Omental fat pad (tissue), 3 donors: ENCODE measurements at regions not wholly inside any gene's neighbourhood (a gene's known extent, or its start where the extent isn't known, plus 50 kb on each side); places are given as distances from the start of the nearest gene placed in this dataset.

Experiments used
- ATAC-seq: fragments of 150-250 bp; one replicate; pipeline ENCODE4 v1.9.1; 2016; ENCODE audit warnings: mild to moderate bottlenecking, moderate library complexity; ENCODE audit not compliant: low FRiP score
- DNase-seq: peaks from one replicate; pipeline ENCODE4 v3.0.0-alpha.2; 2019; ENCODE audit warnings: low spot score
- CTCF ChIP-seq, 3 donors: fragments of 450-650 bp; IDR thresholded peaks; one replicate each; pipeline ENCODE4 v1.5.1; 2016 to 2017; ENCODE audit warnings: antibody characterized with exemption in 3 of 3, mild to moderate bottlenecking in 3 of 3, moderate library complexity in 2 of 3

- ATAC-seq = no peak
- no peak for TF ChIP-seq CTCF (IDR thresholded peaks at IDR 0.05)
- no peak for DNase-seq
These were observed 127.9 kb upstream of the BACH2 start for GRCh38 chr6:90424580-90424979.

DNA sequence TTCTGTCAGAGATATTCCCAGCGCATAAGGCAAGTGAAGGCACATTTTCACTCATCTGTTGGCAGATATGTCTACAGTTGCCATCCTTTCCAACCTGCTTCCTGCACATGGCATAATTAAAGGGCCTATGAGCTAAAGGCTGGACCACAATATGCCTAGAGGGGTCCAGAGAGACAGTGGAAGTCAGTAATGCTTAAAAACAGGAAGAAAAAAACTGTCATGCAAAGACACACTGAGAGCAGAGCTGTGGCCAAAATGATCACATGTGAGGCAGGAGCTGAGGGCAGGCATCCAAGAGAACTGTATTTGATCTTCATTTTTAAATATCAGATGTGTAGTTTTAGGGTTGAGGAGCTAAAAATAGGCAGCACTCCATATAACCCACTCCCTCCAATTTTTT, 125.0 kb upstream of the BACH2 start:
- ATAC-seq (no peak), DNase-seq (no peak)
- TF ChIP-seq CTCF (IDR thresholded peaks at IDR 0.05) = no peak

DNA sequence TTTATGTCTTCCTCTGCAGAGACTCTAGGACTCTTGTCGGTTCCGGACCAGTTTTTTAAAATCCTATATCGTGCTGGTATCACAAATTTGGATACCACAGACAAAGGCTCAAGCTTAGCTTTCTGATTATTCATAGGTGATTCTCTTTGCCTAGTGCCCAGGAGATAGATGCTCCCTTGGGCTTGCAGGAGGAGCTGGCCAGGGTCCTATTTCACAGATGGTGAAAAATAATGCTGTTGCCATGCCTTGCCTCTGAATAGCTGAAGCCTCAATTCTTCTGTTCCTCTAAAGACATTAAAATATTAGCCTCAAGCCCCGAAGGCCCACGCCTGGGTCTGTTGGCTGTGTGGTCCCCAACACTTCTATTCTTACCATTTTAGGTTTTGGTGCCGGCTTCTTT, 123.9 kb upstream of the BACH2 start:
- DNase-seq (no peak), ATAC-seq (no peak)
- no peak for TF ChIP-seq CTCF (IDR thresholded peaks at IDR 0.05)

DNA sequence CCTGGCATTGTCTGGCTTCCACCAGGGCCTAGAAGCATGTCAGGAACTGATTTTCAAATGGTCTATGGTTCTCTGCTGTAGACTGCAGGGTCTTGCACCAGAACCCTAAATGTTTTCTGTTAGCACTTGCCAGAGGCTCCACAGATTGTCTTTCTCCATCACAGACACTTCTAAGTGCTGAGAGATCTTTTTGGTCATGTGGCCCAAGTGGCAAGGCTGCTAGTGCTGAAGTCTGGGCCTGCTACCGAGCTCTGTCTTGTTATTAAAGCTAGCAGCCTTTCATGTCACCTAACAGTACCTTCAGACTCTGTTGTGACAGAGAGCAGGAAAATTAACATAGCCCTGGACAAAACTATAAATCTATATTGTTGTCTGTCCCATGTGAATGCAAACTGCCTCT, 120.7 kb upstream of the BACH2 start:
- no peak for TF ChIP-seq CTCF (IDR thresholded peaks at IDR 0.05)
- ATAC-seq (no peak), DNase-seq (no peak)

DNA sequence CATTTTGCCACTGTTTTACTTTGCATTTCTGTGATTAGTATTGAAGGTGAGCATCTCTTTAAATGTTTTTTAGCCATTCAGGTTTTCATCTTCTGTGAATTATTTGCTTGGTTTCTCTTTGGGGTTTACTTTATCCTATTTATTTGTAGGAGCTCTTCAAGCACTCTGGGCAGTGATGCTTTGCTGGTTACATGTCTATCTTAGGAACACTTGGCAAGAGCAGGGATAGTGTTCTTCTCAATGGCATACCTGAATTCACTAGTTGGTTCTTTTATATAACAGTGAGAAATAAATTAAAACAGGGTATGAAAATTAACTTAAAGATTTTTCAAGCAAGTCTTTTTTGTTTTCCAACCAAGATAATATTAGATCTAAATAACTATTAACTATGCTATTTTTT, 119.7 kb upstream of the BACH2 start:
- DNase-seq (no peak), ATAC-seq (no peak)
- no peak for TF ChIP-seq CTCF (IDR thresholded peaks at IDR 0.05)

GRCh38 chr6:90415178-90415577, 118.5 kb upstream of the BACH2 start:
- ATAC-seq = no peak
- TF ChIP-seq CTCF (IDR thresholded peaks at IDR 0.05) = no peak

GRCh38 chr6:90414352-90414751, 117.7 kb upstream of the BACH2 start:
- DNase-seq (no peak), ATAC-seq (no peak)
- TF ChIP-seq CTCF (IDR thresholded peaks at IDR 0.05) = no peak

More at GRCh38 chr6:90415178-90415577, 118.5 kb upstream of the BACH2 start:
- DNase-seq = no peak
